Panc1 (cell line): ENCODE measurements at regions not wholly inside any gene's neighbourhood (a gene's known extent, or its start where the extent isn't known, plus 50 kb on each side); places are given as distances from the start of the nearest gene placed in this dataset.

Source experiments
- ATAC-seq: fragments of 200-7000 bp; cut with Tn5 transposase; 2 replicates; pipeline ENCODE4 v1.9.1; 2020; ENCODE audit warnings: mild to moderate bottlenecking, moderate library complexity
- BruUV-seq: library from RNA; stranded (reverse); fragments of 400-500 nt; replicated peaks from 2 replicates; lab custom pipeline; 2021; lab: Mats Ljungman, UMichigan
- CTCF ChIA-PET: fragments of 300-600 bp; sonication (Branson Sonifier 250); formaldehyde crosslinking; loops from one replicate; lab custom pipeline; 2022; ENCODE audit warnings: antibody characterized with exemption; lab: Charles Lee
- POLR2A ChIA-PET: fragments of 300-600 bp; sonication (Branson Sonifier 250); formaldehyde crosslinking; loops from one replicate; lab custom pipeline; 2022; ENCODE audit warnings: antibody characterized with exemption; lab: Charles Lee
- DNase-seq: peaks from one replicate; pipeline ENCODE4 v3.0.0-alpha.2; 2010; ENCODE audit warnings: low read depth, low spot score
- H3K27ac ChIP-seq: 2 replicates; pipeline ENCODE4 v1.5.1; 2011; ENCODE audit warnings: mild to moderate bottlenecking, low read length, inconsistent platforms
- H3K27me3 ChIP-seq: fragments of 200-500 bp; sonication (Bioruptor generic); 2 replicates; pipeline ENCODE4 v1.6.0; 2014; ENCODE audit warnings: low read length, inconsistent platforms; ENCODE audit not compliant: control insufficient read depth, insufficient read depth
- H3K36me3 ChIP-seq: fragments of 200-500 bp; sonication (Bioruptor generic); 2 replicates; pipeline ENCODE4 v1.5.1; 2014; ENCODE audit warnings: inconsistent platforms, mild to moderate bottlenecking, low read length, moderate library complexity; ENCODE audit not compliant: control insufficient read depth, insufficient read depth
- H3K4me1 ChIP-seq: 2 replicates; pipeline ENCODE4 v1.5.1; 2011; ENCODE audit warnings: inconsistent platforms, mild to moderate bottlenecking, low read length, moderate library complexity; ENCODE audit not compliant: control insufficient read depth, insufficient read depth
- H3K4me3 ChIP-seq, 2 experiments: 2 replicates each; pipeline ENCODE4 v1.5.1; 2011 to 2012; ENCODE audit warnings: low read depth in 2 of 2, low read length in 2 of 2, mild to moderate bottlenecking in 2 of 2, inconsistent platforms in 1 of 2, moderate library complexity in 1 of 2
- H3K9me3 ChIP-seq: fragments of 200-500 bp; sonication (Bioruptor generic); 2 replicates; pipeline ENCODE4 v1.5.1; 2014; ENCODE audit warnings: low read depth, mild to moderate bottlenecking, inconsistent platforms, low read length, moderate library complexity; ENCODE audit not compliant: control insufficient read depth, insufficient read depth
- CTCF ChIP-seq: fragments of 450-650 bp; IDR thresholded peaks from 2 replicates; pipeline ENCODE4 v1.5.1; 2017; ENCODE audit warnings: mild to moderate bottlenecking
- POLR2AphosphoS5 ChIP-seq: IDR thresholded peaks from 2 replicates; pipeline ENCODE4 v1.6.1; 2012; ENCODE audit warnings: mild to moderate bottlenecking, low read depth, low read length, moderate library complexity
- REST ChIP-seq, 2 experiments: IDR thresholded peaks; 2 replicates each; pipeline ENCODE4 v1.6.1; 2011 to 2012; ENCODE audit warnings: low read depth in 2 of 2, control low read depth in 1 of 2, low read length in 1 of 2, mild to moderate bottlenecking in 1 of 2, moderate library complexity in 1 of 2; ENCODE audit not compliant: insufficient read depth in 1 of 2
- SIN3A ChIP-seq: IDR thresholded peaks from 2 replicates; pipeline ENCODE4 v1.6.1; 2012; ENCODE audit warnings: low read depth, mild to moderate bottlenecking, low read length, moderate library complexity, borderline replicate concordance; ENCODE audit not compliant: insufficient read depth
- TCF7L2 ChIP-seq: IDR thresholded peaks from 2 replicates; pipeline ENCODE4 v1.6.1; 2011; ENCODE audit warnings: mild to moderate bottlenecking, low read depth, low read length, inconsistent platforms
- in situ Hi-C: cut with HindIII; loops from 2 replicates; pipeline ENCODE4 v1.10.0; 2016; ENCODE audit warnings: low sequenced_read_pairs, low pct_unique_long_range_greater_than_20kb
- intact Hi-C: fragments of 100-400 bp; cut with micrococcal nuclease; formaldehyde crosslinking; loops from one replicate; pipeline ENCODE4 v1.10.0; 2022; ENCODE audit not compliant: unreplicated experiment

- H3K4me1 ChIP-seq = no peaks in the 10 kb centered on the region
- CTCF ChIA-PET = no interaction called here
- no peaks in the 10 kb centered on the region for H3K9me3 ChIP-seq
- in situ Hi-C loops (no loop called here), intact Hi-C loops (no loop called here)
- ATAC-seq = no peak
- no TSS peak for BruUV-seq
- no peak overlapping the region for H3K4me3 ChIP-seq
- no peak for DNase-seq
- H3K27ac ChIP-seq = no peak overlapping the region
- no peaks in the 10 kb centered on the region for H3K36me3 ChIP-seq
- POLR2A ChIA-PET = no interaction called here
- no peaks in the 10 kb centered on the region for H3K27me3 ChIP-seq
- TF ChIP-seq SIN3A = no peak
- TF ChIP-seq TCF7L2 = no peak
- no peak for TF ChIP-seq REST (IDR thresholded peaks at IDR 0.05; ENCODE audit: insufficient read depth in 1 of 2, low read depth in 2 of 2, low read length in 1 of 2)
- TF ChIP-seq POLR2AphosphoS5 = no peak
- no peak for TF ChIP-seq CTCF
Observed at GRCh38 chr14:65910108-65910786, 497.7 kb downstream of the FUT8 start.

GRCh38 chr14:65915125-65915524, 502.6 kb downstream of the FUT8 start:
- POLR2A ChIA-PET = no interaction called here
- Histone ChIP-seq H3K27me3 (no peaks in the 10 kb centered on the region), H3K4me1 (no peaks in the 10 kb centered on the region), H3K4me3 (no peak overlapping the region), H3K27ac (no peak overlapping the region), H3K9me3 (no peaks in the 10 kb centered on the region), H3K36me3 (no peaks in the 10 kb centered on the region)
- in situ Hi-C loops = no loop called here
- no peak for ATAC-seq
- intact Hi-C loops = no loop called here
- no peak for DNase-seq
- BruUV-seq = no TSS peak
- TF ChIP-seq SIN3A (no peak), REST (IDR thresholded peaks at IDR 0.05; ENCODE audit: insufficient read depth in 1 of 2, low read depth in 2 of 2, low read length in 1 of 2) (no peak), POLR2AphosphoS5 (no peak), TCF7L2 (no peak), CTCF (no peak)
- CTCF ChIA-PET = no interaction called here
